Endothelial cell of umbilical vein (primary cell): ENCODE measurements at regions not wholly inside any gene's neighbourhood (a gene's known extent, or its start where the extent isn't known, plus 50 kb on each side); places are given as distances from the start of the nearest gene placed in this dataset.

Experiments
- BruUV-seq: library from RNA; stranded (reverse); fragments of 400-500 nt; replicated peaks from 2 replicates; lab custom pipeline; 2021; lab: Mats Ljungman, UMichigan
- CTCF ChIA-PET: fragments of 300-600, 350-600 bp; sonication (Branson Sonifier 250); formaldehyde crosslinking; loops from one replicate; lab custom pipeline; 2021; ENCODE audit warnings: antibody characterized with exemption, inconsistent platforms; lab: Charles Lee
- POLR2A ChIA-PET: fragments of 300-600, 350-600 bp; sonication (Branson Sonifier 250); formaldehyde crosslinking; loops from one replicate; lab custom pipeline; 2021; ENCODE audit warnings: antibody characterized with exemption, inconsistent platforms; lab: Charles Lee
- DNase-seq: peaks from one replicate; pipeline ENCODE4 v3.0.0-alpha.2; 2011; ENCODE audit warnings: low read depth, low spot score
- FAIRE-seq: peaks from 2 replicates; lab custom pipeline; 2011; peaks lifted over from hg19 to GRCh38; lab: Jason Lieb, UNC
- H2AFZ ChIP-seq: 2 replicates; pipeline ENCODE4 v1.6.0; 2012; ENCODE audit warnings: low read depth, low read length, control low read depth, inconsistent platforms
- H3K27ac ChIP-seq: 2 replicates; pipeline ENCODE4 v1.5.1; 2011; ENCODE audit warnings: low read depth, mild to moderate bottlenecking, control low read depth, low read length, moderate library complexity; ENCODE audit not compliant: insufficient read depth
- H3K27me3 ChIP-seq, 2 experiments: 2 replicates each; pipeline versions ENCODE4 v1.6.0 to v1.6.1; 2011; ENCODE audit warnings: low read length in 2 of 2, mixed read lengths in 1 of 2; ENCODE audit not compliant: control insufficient read depth in 2 of 2, insufficient read depth in 2 of 2
- H3K36me3 ChIP-seq, 2 experiments: 2 replicates in 1 of 2; 3 replicates in 1 of 2; pipeline ENCODE4 v1.5.1; 2011; ENCODE audit warnings: low read length in 2 of 2, mild to moderate bottlenecking in 1 of 2, moderate library complexity in 1 of 2; ENCODE audit not compliant: control insufficient read depth in 2 of 2, insufficient read depth in 2 of 2; ENCODE audit errors: extremely low read depth in 1 of 2
- H3K4me1 ChIP-seq: 3 replicates; pipeline ENCODE4 v1.5.1; 2011; ENCODE audit warnings: mild to moderate bottlenecking, low read length; ENCODE audit not compliant: control insufficient read depth, insufficient read depth; ENCODE audit errors: extremely low read depth
- H3K4me2 ChIP-seq: 2 replicates; pipeline ENCODE4 v1.6.1; 2011; ENCODE audit warnings: low read length, control low read depth, mixed read lengths; ENCODE audit not compliant: insufficient read depth
- H3K4me3 ChIP-seq, 3 experiments: fragments of 200-600 bp in 1 of 3; sonication (generic), shearing (Covaris generic) in 1 of 3; replicated peaks in 1 of 3; 2 replicates each; pipeline ENCODE4 v1.5.1; 2011 to 2016; ENCODE audit warnings: control low read depth in 3 of 3, low read length in 3 of 3, mild to moderate bottlenecking in 2 of 3, inconsistent platforms in 1 of 3, low read depth in 1 of 3, moderate library complexity in 1 of 3; ENCODE audit not compliant: insufficient read depth in 1 of 3
- H3K79me2 ChIP-seq: 2 replicates; pipeline ENCODE4 v1.6.0; 2012; ENCODE audit warnings: low read length, inconsistent platforms; ENCODE audit not compliant: control insufficient read depth, insufficient read depth
- H3K9ac ChIP-seq: replicated peaks from 2 replicates; pipeline ENCODE3; 2011; ENCODE audit warnings: low read length, control low read depth; ENCODE audit not compliant: insufficient read depth; ENCODE audit errors: extremely low read depth
- H3K9me1 ChIP-seq: replicated peaks from 3 replicates; pipeline ENCODE4 v1.6.0; 2011; ENCODE audit warnings: mild to moderate bottlenecking, low read length; ENCODE audit not compliant: control insufficient read depth, insufficient read depth; ENCODE audit errors: extremely low read depth
- H3K9me3 ChIP-seq: replicated peaks from 2 replicates; pipeline ENCODE4 v1.5.1; 2012; ENCODE audit warnings: low read length, inconsistent platforms; ENCODE audit not compliant: control insufficient read depth, insufficient read depth
- H4K20me1 ChIP-seq: replicated peaks from 2 replicates; pipeline ENCODE3; 2011; ENCODE audit warnings: mild to moderate bottlenecking, low read length; ENCODE audit not compliant: control insufficient read depth, insufficient read depth; ENCODE audit errors: extremely low read depth
- EZH2 ChIP-seq: IDR thresholded peaks from 2 replicates; pipeline ENCODE4 v1.6.1; 2012; ENCODE audit warnings: borderline replicate concordance, low read depth, mild to moderate bottlenecking, moderate library complexity, low read length, inconsistent platforms; ENCODE audit not compliant: severe bottlenecking
- FOS ChIP-seq: IDR thresholded peaks from 2 replicates; pipeline ENCODE4 v1.6.1; 2011; ENCODE audit warnings: mild to moderate bottlenecking, low read length, moderate library complexity, borderline replicate concordance; ENCODE audit not compliant: insufficient read depth
- GATA2 ChIP-seq: IDR thresholded peaks from 2 replicates; pipeline ENCODE4 v1.7.0; 2011; ENCODE audit warnings: low read depth, mild to moderate bottlenecking, moderate library complexity, mixed read lengths, low read length; ENCODE audit not compliant: insufficient read length, insufficient read depth
- JUN ChIP-seq: IDR thresholded peaks from 2 replicates; pipeline ENCODE4 v1.6.1; 2011; ENCODE audit warnings: borderline replicate concordance, low read depth; ENCODE audit not compliant: insufficient read length, insufficient read depth
- MYC ChIP-seq: IDR thresholded peaks from one replicate; pipeline ENCODE4 v1.6.1; 2011; ENCODE audit warnings: mild to moderate bottlenecking, low read depth, low read length
- POLR2A ChIP-seq: IDR thresholded peaks from 2 replicates; pipeline ENCODE4 v1.6.1; 2012; ENCODE audit warnings: low read depth, mild to moderate bottlenecking, control low read depth, low read length
- POLR2AphosphoS5 ChIP-seq: IDR thresholded peaks from 2 replicates; pipeline ENCODE4 v1.6.1; 2012; ENCODE audit warnings: low read depth, mild to moderate bottlenecking, control low read depth, low read length, moderate library complexity; ENCODE audit not compliant: insufficient read depth
- dilution Hi-C: fragments of 300-500 bp; cut with MboI; formaldehyde crosslinking; loops from one replicate; pipeline ENCODE4 v1.15.0; 2019; ENCODE audit warnings: low sequenced_read_pairs; ENCODE audit not compliant: extremely low pct_ligation_motif_present
- intact Hi-C: fragments of 100-400 bp; cut with micrococcal nuclease; formaldehyde crosslinking; loops from one replicate; pipeline ENCODE4 v1.10.0; 2022
- TF ChIP-seq, protein P1 (sequence below), 2 donors: IDR thresholded peaks; 1 replicate in 1 of 2; 2 replicates in 1 of 2; pipeline ENCODE4 v1.5.1; 2011; ENCODE audit warnings: low read length in 2 of 2, mild to moderate bottlenecking in 2 of 2, moderate library complexity in 2 of 2, control low read depth in 1 of 2, inconsistent platforms in 1 of 2, low read depth in 1 of 2; ENCODE audit not compliant: insufficient read depth in 1 of 2; ENCODE audit errors: extremely low read depth in 1 of 2
- TF ChIP-seq, protein P2 (sequence below): IDR thresholded peaks from 2 replicates; pipeline ENCODE4 v1.6.1; 2011; ENCODE audit not compliant: insufficient read depth, insufficient read length

DNA sequence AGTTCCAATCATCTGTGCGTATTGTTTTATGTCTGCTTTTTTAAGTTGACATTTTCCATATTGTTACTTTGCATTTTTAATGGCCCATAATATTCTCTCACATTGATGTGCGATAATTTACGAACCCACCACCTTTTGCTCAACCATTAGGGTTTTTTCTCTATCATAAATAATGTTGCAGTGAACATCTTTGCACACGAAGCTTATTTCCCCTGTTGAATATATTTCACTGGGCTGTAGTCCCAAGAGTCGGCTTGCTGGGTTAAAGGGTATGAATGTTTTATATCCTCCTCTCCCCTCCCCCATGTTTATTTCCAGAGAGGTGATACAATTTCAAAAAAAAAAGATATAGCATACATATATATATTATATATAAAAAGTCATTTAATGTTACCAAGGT lies 272.7 kb upstream of the RGMA start:
- Histone ChIP-seq H3K9me1 (no peaks in the 10 kb centered on the region), H3K79me2 (no peaks in the 10 kb centered on the region), H3K4me3 (no peak overlapping the region), H3K9ac (no peak overlapping the region), H3K4me1 (no peaks in the 10 kb centered on the region), H3K27me3 (no peaks in the 10 kb centered on the region), H3K27ac (no peak overlapping the region), H3K9me3 (peaks cover 4% of the 10 kb centered on the region), H3K4me2 (no peak overlapping the region), H4K20me1 (no peaks in the 10 kb centered on the region), H2AFZ (no peak overlapping the region), H3K36me3 (no peaks in the 10 kb centered on the region)
- no TSS peak for BruUV-seq
- POLR2A ChIA-PET = no interaction called here
- TF ChIP-seq POLR2AphosphoS5 (no peak), EZH2 (no peak), FOS (no peak), JUN (no peak), MYC (no peak), GATA2 (no peak), POLR2A (no peak)
- TF ChIP-seq, protein P1, sequence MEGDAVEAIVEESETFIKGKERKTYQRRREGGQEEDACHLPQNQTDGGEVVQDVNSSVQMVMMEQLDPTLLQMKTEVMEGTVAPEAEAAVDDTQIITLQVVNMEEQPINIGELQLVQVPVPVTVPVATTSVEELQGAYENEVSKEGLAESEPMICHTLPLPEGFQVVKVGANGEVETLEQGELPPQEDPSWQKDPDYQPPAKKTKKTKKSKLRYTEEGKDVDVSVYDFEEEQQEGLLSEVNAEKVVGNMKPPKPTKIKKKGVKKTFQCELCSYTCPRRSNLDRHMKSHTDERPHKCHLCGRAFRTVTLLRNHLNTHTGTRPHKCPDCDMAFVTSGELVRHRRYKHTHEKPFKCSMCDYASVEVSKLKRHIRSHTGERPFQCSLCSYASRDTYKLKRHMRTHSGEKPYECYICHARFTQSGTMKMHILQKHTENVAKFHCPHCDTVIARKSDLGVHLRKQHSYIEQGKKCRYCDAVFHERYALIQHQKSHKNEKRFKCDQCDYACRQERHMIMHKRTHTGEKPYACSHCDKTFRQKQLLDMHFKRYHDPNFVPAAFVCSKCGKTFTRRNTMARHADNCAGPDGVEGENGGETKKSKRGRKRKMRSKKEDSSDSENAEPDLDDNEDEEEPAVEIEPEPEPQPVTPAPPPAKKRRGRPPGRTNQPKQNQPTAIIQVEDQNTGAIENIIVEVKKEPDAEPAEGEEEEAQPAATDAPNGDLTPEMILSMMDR (IDR thresholded peaks at IDR 0.05; ENCODE audit: extremely low read depth in 1 of 2, insufficient read depth in 1 of 2, low read depth in 1 of 2, low read length in 2 of 2) = no peak
- TF ChIP-seq, protein P2, sequence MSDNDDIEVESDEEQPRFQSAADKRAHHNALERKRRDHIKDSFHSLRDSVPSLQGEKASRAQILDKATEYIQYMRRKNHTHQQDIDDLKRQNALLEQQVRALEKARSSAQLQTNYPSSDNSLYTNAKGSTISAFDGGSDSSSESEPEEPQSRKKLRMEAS = no peak
- intact Hi-C loops = no loop called here
- no peak for FAIRE-seq
- CTCF ChIA-PET = no interaction called here
- DNase-seq = no peak
- dilution Hi-C loops = no loop called here
